ENCODE measurements at regions not wholly inside any gene's neighbourhood (a gene's known extent, or its start where the extent isn't known, plus 50 kb on each side); places are given as distances from the start of the nearest gene placed in this dataset.

GRCh38 chr1:208979776-208980175 is 603.7 kb upstream of the CAMK1G start:
- no peaks in the 10 kb centered on the region for H3K9me3 ChIP-seq (ENCODE audit: control insufficient read depth in 1 of 2, insufficient read depth in 1 of 2, low read length in 2 of 2)
- ATAC-seq (ENCODE audit: poor library complexity) (no peak), DNase-seq (no peak)
- no peaks in the 10 kb centered on the region for H3K27me3 ChIP-seq (ENCODE audit: control insufficient read depth in 1 of 2, insufficient read depth in 2 of 2, low read length in 2 of 2)
- Mint-ChIP-seq H3K9me3 (no peaks in the 10 kb centered on the region), H3K4me1 (ENCODE audit: low read depth) (no peaks in the 10 kb centered on the region), H3K36me3 (ENCODE audit: low read depth) (no peaks in the 10 kb centered on the region), H3K27ac (no peak overlapping the region), H3K4me3 (no peak overlapping the region), H3K27me3 (no peaks in the 10 kb centered on the region)
- no peak for TF ChIP-seq CTCF (IDR thresholded peaks at IDR 0.05)
- ChIA-PET CTCF (no interaction called here), POLR2A (no interaction called here)
- intact Hi-C loops (cut with DNase I, micrococcal nuclease): no loop called here
- no peaks in the 10 kb centered on the region for H3K36me3 ChIP-seq (ENCODE audit: insufficient read depth, low read length)
- no peaks in the 10 kb centered on the region for H3K4me1 ChIP-seq (ENCODE audit: insufficient read depth, low read length)
- no peak overlapping the region for H3K27ac ChIP-seq (ENCODE audit: low read depth in 1 of 2, low read length in 2 of 2)
- no peak overlapping the region for H3K4me3 ChIP-seq (ENCODE audit: low read length)

- no peak overlapping the region for H3K27ac Mint-ChIP-seq
- intact Hi-C loops (cut with DNase I, micrococcal nuclease): no loop called here
- DNase-seq (no peak), ATAC-seq (ENCODE audit: poor library complexity) (no peak)
- H3K27me3 Mint-ChIP-seq: no peaks in the 10 kb centered on the region
- Histone ChIP-seq H3K36me3 (ENCODE audit: insufficient read depth, low read length) (no peaks in the 10 kb centered on the region), H3K4me1 (ENCODE audit: insufficient read depth, low read length) (no peaks in the 10 kb centered on the region), H3K27me3 (ENCODE audit: control insufficient read depth in 1 of 2, insufficient read depth in 2 of 2, low read length in 2 of 2) (no peaks in the 10 kb centered on the region), H3K27ac (ENCODE audit: low read depth in 1 of 2, low read length in 2 of 2) (no peak overlapping the region), H3K4me3 (ENCODE audit: low read length) (no peak overlapping the region), H3K9me3 (ENCODE audit: control insufficient read depth in 1 of 2, insufficient read depth in 1 of 2, low read length in 2 of 2) (no peaks in the 10 kb centered on the region)
- TF ChIP-seq CTCF (IDR thresholded peaks at IDR 0.05): no peak
- CTCF ChIA-PET: no interaction called here
- H3K4me1 Mint-ChIP-seq (ENCODE audit: low read depth): no peaks in the 10 kb centered on the region
- POLR2A ChIA-PET: no interaction called here
- no peak overlapping the region for H3K4me3 Mint-ChIP-seq
- H3K36me3 Mint-ChIP-seq (ENCODE audit: low read depth): no peaks in the 10 kb centered on the region
- no peaks in the 10 kb centered on the region for H3K9me3 Mint-ChIP-seq
Observed at GRCh38 chr1:208980605-208981004, 602.9 kb upstream of the CAMK1G start.

GRCh38 chr1:208985231-208985630 is 598.3 kb upstream of the CAMK1G start:
- intact Hi-C loops (cut with DNase I, micrococcal nuclease): no loop called here
- H3K36me3 Mint-ChIP-seq (ENCODE audit: low read depth): no peaks in the 10 kb centered on the region

More at GRCh38 chr1:208985231-208985630, 598.3 kb upstream of the CAMK1G start:
- no peak for DNase-seq
- ATAC-seq (ENCODE audit: poor library complexity): no peak
- CTCF ChIA-PET: no interaction called here
- Mint-ChIP-seq H3K27ac (no peak overlapping the region), H3K4me1 (ENCODE audit: low read depth) (peaks cover 10% of the 10 kb centered on the region), H3K4me3 (no peak overlapping the region), H3K9me3 (no peaks in the 10 kb centered on the region), H3K27me3 (no peaks in the 10 kb centered on the region)
- Histone ChIP-seq H3K4me1 (ENCODE audit: insufficient read depth, low read length) (peaks cover 10% of the 10 kb centered on the region), H3K27me3 (ENCODE audit: control insufficient read depth in 1 of 2, insufficient read depth in 2 of 2, low read length in 2 of 2) (no peaks in the 10 kb centered on the region), H3K36me3 (ENCODE audit: insufficient read depth, low read length) (no peaks in the 10 kb centered on the region), H3K9me3 (ENCODE audit: control insufficient read depth in 1 of 2, insufficient read depth in 1 of 2, low read length in 2 of 2) (no peaks in the 10 kb centered on the region), H3K4me3 (ENCODE audit: low read length) (no peak overlapping the region), H3K27ac (ENCODE audit: low read depth in 1 of 2, low read length in 2 of 2) (no peak overlapping the region)
- POLR2A ChIA-PET: no interaction called here
- no peak for TF ChIP-seq CTCF (IDR thresholded peaks at IDR 0.05)
